A549 (cell line): ENCODE measurements at regions not wholly inside any gene's neighbourhood (a gene's known extent, or its start where the extent isn't known, plus 50 kb on each side); places are given as distances from the start of the nearest gene placed in this dataset.

Experiments used
- ATAC-seq, 2 experiments: fragments of 200-7000 bp in 1 of 2; fragments of >200 bp in 1 of 2; cut with Nextera tagmentation in 1 of 2; cut with Tn5 transposase in 1 of 2; 3 replicates each; pipeline versions ENCODE4 v1.8.0 to v1.9.1; 2018 to 2020; ENCODE audit warnings: mild to moderate bottlenecking in 1 of 2, moderate library complexity in 1 of 2
- CTCF ChIA-PET: fragments of 300-600 bp; sonication (Branson Sonifier 250); formaldehyde crosslinking; extraction: SDS; loops from one replicate; lab custom pipeline; 2021; ENCODE audit warnings: antibody characterized with exemption, inconsistent platforms; lab: Yijun Ruan, JAX
- POLR2A ChIA-PET: fragments of 350-600 bp; formaldehyde crosslinking; extraction: SDS; loops from one replicate; lab custom pipeline; 2021; ENCODE audit warnings: antibody characterized with exemption, inconsistent platforms; lab: Yijun Ruan, JAX
- DNase-seq, 2 experiments: peaks; one replicate each; pipeline versions ENCODE4 v3.0.0 to v3.0.0-alpha.2; 2011 to 2016; ENCODE audit warnings: low read depth in 1 of 2, low spot score in 1 of 2
- FAIRE-seq: peaks from 2 replicates; lab custom pipeline; 2011; peaks lifted over from hg19 to GRCh38; lab: Jason Lieb, UNC
- H3K27ac ChIP-seq, 2 experiments: fragments of >200 bp; sonication (Bioruptor Twin); formaldehyde crosslinking; 3 replicates each; pipeline ENCODE4 v1.5.1; 2016 to 2017
- H3K4me1 ChIP-seq: fragments of >200 bp; sonication (Bioruptor Twin); formaldehyde crosslinking; 3 replicates; pipeline ENCODE4 v1.6.1; 2016
- H3K4me2 ChIP-seq: fragments of >200 bp; sonication (Bioruptor Twin); formaldehyde crosslinking; 3 replicates; pipeline ENCODE4 v1.6.1; 2016
- H3K4me3 ChIP-seq: fragments of >200 bp; sonication (Bioruptor Twin); formaldehyde crosslinking; 3 replicates; pipeline ENCODE4 v1.5.1; 2016
- H3K9me3 ChIP-seq: fragments of >200 bp; sonication (Bioruptor Twin); formaldehyde crosslinking; 3 replicates; pipeline ENCODE4 v1.6.1; 2016
- BCL3 ChIP-seq: fragments of >200 bp; sonication (Bioruptor Twin); formaldehyde crosslinking; IDR thresholded peaks from 3 replicates; pipeline ENCODE4 v1.6.1; 2016
- CBX2 ChIP-seq: fragments of 200-600 bp; sonication (generic); IDR thresholded peaks from 2 replicates; pipeline ENCODE4 v1.6.1; 2016; ENCODE audit warnings: low read depth, mild to moderate bottlenecking, borderline replicate concordance
- CBX8 ChIP-seq: fragments of 200-600 bp; sonication (generic); IDR thresholded peaks from 2 replicates; pipeline ENCODE4 v1.6.1; 2016
- CEBPB ChIP-seq, 2 experiments: fragments of >200 bp in 1 of 2; sonication (Bioruptor Twin) in 1 of 2; formaldehyde crosslinking in 1 of 2; IDR thresholded peaks; 2 replicates each; pipeline ENCODE4 v1.6.1; 2012 to 2016
- CHD2 ChIP-seq: fragments of 150-350 bp; IDR thresholded peaks from 2 replicates; pipeline ENCODE4 v1.6.1; 2014; ENCODE audit warnings: low read length; ENCODE audit not compliant: partially characterized antibody
- CHD4 ChIP-seq: fragments of 200-600 bp; sonication (generic); IDR thresholded peaks from 2 replicates; pipeline ENCODE4 v1.6.1; 2016; ENCODE audit warnings: antibody characterized with exemption, mild to moderate bottlenecking, borderline replicate concordance
- FOSL2 ChIP-seq, 2 experiments: fragments of 450-650 bp in 1 of 2; fragments of >200 bp in 1 of 2; sonication (Bioruptor Twin) in 1 of 2; formaldehyde crosslinking; IDR thresholded peaks; 2 replicates each; pipeline versions ENCODE4 v1.5.0 to v1.6.1; 2016 to 2020; ENCODE audit warnings: mild to moderate bottlenecking in 1 of 2, moderate library complexity in 1 of 2
- FOXS1 ChIP-seq: fragments of 250-450 bp; sonication (Bioruptor Pico); IDR thresholded peaks from 2 replicates; pipeline ENCODE4 v1.5.0; 2020; ENCODE audit warnings: mild to moderate bottlenecking, moderate library complexity
- HDAC2 ChIP-seq: fragments of 200-600 bp; sonication (generic); IDR thresholded peaks from 2 replicates; pipeline ENCODE4 v1.6.1; 2016
- HOXA7 ChIP-seq: fragments of 250-450 bp; sonication (Bioruptor Pico); IDR thresholded peaks from 2 replicates; pipeline ENCODE4 v1.5.0; 2020; ENCODE audit warnings: mild to moderate bottlenecking, moderate library complexity
- HOXB13 ChIP-seq: fragments of 250-450 bp; sonication (Bioruptor Pico); IDR thresholded peaks from 2 replicates; pipeline ENCODE4 v1.5.0; 2020; ENCODE audit warnings: low read depth, mild to moderate bottlenecking, moderate library complexity
- HOXB5 ChIP-seq: fragments of 250-450 bp; sonication (Bioruptor Pico); IDR thresholded peaks from 2 replicates; pipeline ENCODE4 v1.5.0; 2020; ENCODE audit warnings: mild to moderate bottlenecking, moderate library complexity
- JUN ChIP-seq, 2 experiments: fragments of >200 bp; sonication (Bioruptor Twin); formaldehyde crosslinking; IDR thresholded peaks; 2 replicates in 1 of 2; 3 replicates in 1 of 2; pipeline ENCODE4 v1.6.1; 2016 to 2017
- JUNB ChIP-seq: fragments of >200 bp; sonication (Bioruptor Twin); formaldehyde crosslinking; IDR thresholded peaks from 2 replicates; pipeline ENCODE4 v1.6.1; 2016
- KDM1A ChIP-seq: fragments of 200-600 bp; sonication (generic); IDR thresholded peaks from 2 replicates; pipeline ENCODE4 v1.6.1; 2016; ENCODE audit warnings: low read depth, mild to moderate bottlenecking
- KDM5A ChIP-seq: fragments of 200-600 bp; sonication (generic); IDR thresholded peaks from 2 replicates; pipeline ENCODE4 v1.6.1; 2016; ENCODE audit warnings: antibody characterized with exemption, mild to moderate bottlenecking
- MAZ ChIP-seq: fragments of 150-350 bp; IDR thresholded peaks from 2 replicates; pipeline ENCODE4 v1.6.1; 2014; ENCODE audit warnings: antibody characterized with exemption, low read depth, low read length, borderline replicate concordance
- MYC ChIP-seq: IDR thresholded peaks from 2 replicates; pipeline ENCODE4 v1.6.1; 2012; ENCODE audit warnings: mild to moderate bottlenecking, inconsistent platforms, low read length, improper control_type of control experiment, borderline replicate concordance
- NFE2L2 ChIP-seq: fragments of 150-350 bp; conservative IDR thresholded peaks from 2 replicates; pipeline ENCODE4 v1.6.1; 2014; ENCODE audit warnings: low read length
- NR3C1 ChIP-seq: fragments of >200 bp; sonication (Bioruptor Twin); formaldehyde crosslinking; IDR thresholded peaks from 3 replicates; pipeline ENCODE4 v1.6.1; 2017
- PHF8 ChIP-seq: fragments of 200-600 bp; sonication (generic); IDR thresholded peaks from 2 replicates; pipeline ENCODE4 v1.6.1; 2016; ENCODE audit warnings: low read depth, mild to moderate bottlenecking, antibody characterized with exemption, moderate library complexity, borderline replicate concordance
- RAD21 ChIP-seq, 2 experiments: fragments of >200 bp in 1 of 2; sonication (Bioruptor Twin) in 1 of 2; formaldehyde crosslinking in 1 of 2; IDR thresholded peaks in 1 of 2; conservative IDR thresholded peaks in 1 of 2; 2 replicates in 1 of 2; 3 replicates in 1 of 2; pipeline ENCODE4 v1.6.1; 2012 to 2018; ENCODE audit warnings: inconsistent platforms in 1 of 2
- REST ChIP-seq: fragments of 200-600 bp; sonication (generic); IDR thresholded peaks from 2 replicates; pipeline ENCODE4 v1.6.1; 2016; ENCODE audit warnings: antibody characterized with exemption, mild to moderate bottlenecking, moderate library complexity
- RNF2 ChIP-seq: fragments of 200-600 bp; sonication (generic); IDR thresholded peaks from 2 replicates; pipeline ENCODE4 v1.6.1; 2016; ENCODE audit warnings: low read depth, mild to moderate bottlenecking, antibody characterized with exemption, moderate library complexity, borderline replicate concordance
- SMC3 ChIP-seq: fragments of >200 bp; sonication (Bioruptor Twin); formaldehyde crosslinking; IDR thresholded peaks from 3 replicates; pipeline ENCODE4 v1.6.1; 2018; ENCODE audit warnings: inconsistent platforms
- SREBF2 ChIP-seq: fragments of 450-650 bp; IDR thresholded peaks from 2 replicates; pipeline ENCODE4 v1.6.1; 2014; ENCODE audit warnings: mild to moderate bottlenecking, moderate library complexity
- TFCP2L1 ChIP-seq: fragments of 250-450 bp; sonication (Bioruptor Pico); IDR thresholded peaks from 2 replicates; pipeline ENCODE4 v1.5.0; 2021; ENCODE audit warnings: mild to moderate bottlenecking
- TP53 ChIP-seq: fragments of 250-450 bp; sonication (Bioruptor Pico); IDR thresholded peaks from 2 replicates; pipeline ENCODE4 v1.5.0; 2021; ENCODE audit warnings: mild to moderate bottlenecking, moderate library complexity
- USF2 ChIP-seq: fragments of 450-650 bp; IDR thresholded peaks from 2 replicates; pipeline ENCODE4 v1.6.1; 2014; ENCODE audit warnings: antibody characterized with exemption
- ZFP36 ChIP-seq: fragments of 450-650 bp; IDR thresholded peaks from 2 replicates; pipeline ENCODE4 v1.6.1; 2014; ENCODE audit warnings: borderline replicate concordance; ENCODE audit not compliant: partially characterized antibody
- ZSCAN20 ChIP-seq: fragments of 250-450 bp; sonication (Bioruptor Pico); IDR thresholded peaks from 2 replicates; pipeline ENCODE4 v1.8.0; 2022; ENCODE audit warnings: mild to moderate bottlenecking, moderate library complexity
- WGBS: methylation state at CpG from one replicate; pipeline ENCODE4 v1.1.6; 2017; ENCODE audit errors: missing lambda C conversion rate; 5-methylcytosine and 5-hydroxymethylcytosine counted together

GRCh38 chr16:64136743-64137142 is 985.1 kb downstream of the CDH11 start:
- WGBS: 13% methylated on average over 3 of the region's 3 CpGs
- no peak overlapping the region for H3K4me2 ChIP-seq
- TF ChIP-seq JUNB (no peak), KDM1A (no peak), KDM5A (no peak), ZSCAN20 (CRISPR knock-in tag) (no peak), CHD4 (no peak), HOXA7 (CRISPR knock-in tag) (no peak), ZFP36 (no peak), RNF2 (no peak), HDAC2 (no peak), FOXS1 (CRISPR knock-in tag) (no peak), CBX8 (no peak), SMC3 (no peak), HOXB5 (CRISPR knock-in tag) (no peak), REST (no peak), CEBPB (IDR thresholded peaks at IDR 0.05) (no peak)
- TF ChIP-seq, all 56 proteins: peak for 0
- no peaks in the 10 kb centered on the region for H3K9me3 ChIP-seq
- ChIA-PET POLR2A (no interaction called here), CTCF (no interaction called here)
- ATAC-seq (no peak), FAIRE-seq (no peak), DNase-seq (no peak)
- H3K4me1 ChIP-seq: no peaks in the 10 kb centered on the region
- H3K4me3 ChIP-seq: no peak overlapping the region
- no peak overlapping the region for H3K27ac ChIP-seq

GRCh38 chr16:64136314-64136713 is 985.5 kb downstream of the CDH11 start:
- no peak overlapping the region for H3K4me3 ChIP-seq
- no peak overlapping the region for H3K27ac ChIP-seq
- ATAC-seq (no peak), DNase-seq (no peak), FAIRE-seq (no peak)
- no peaks in the 10 kb centered on the region for H3K9me3 ChIP-seq
- 58% methylated on average over 1 of the region's 1 CpG for WGBS
- CTCF ChIA-PET: no interaction called here
- POLR2A ChIA-PET: no interaction called here
- H3K4me1 ChIP-seq: no peaks in the 10 kb centered on the region
- H3K4me2 ChIP-seq: no peak overlapping the region
- TF ChIP-seq NR3C1 (no peak), HOXB13 (CRISPR knock-in tag) (no peak), FOSL2 (IDR thresholded peaks at IDR 0.05) (no peak), FOSL2 (CRISPR knock-in tag; IDR thresholded peaks at IDR 0.05) (no peak), USF2 (no peak), TFCP2L1 (CRISPR knock-in tag) (no peak), NFE2L2 (no peak), SREBF2 (no peak), RAD21 (conservative IDR thresholded peaks at IDR 0.05 in 1 of 2, IDR thresholded peaks at IDR 0.05 in 1 of 2) (no peak), TP53 (CRISPR knock-in tag) (no peak), REST (no peak), PHF8 (no peak), CHD2 (no peak), JUN (IDR thresholded peaks at IDR 0.05) (no peak), BCL3 (no peak), MYC (no peak), ZFP36 (no peak), CBX2 (no peak), MAZ (no peak), SMC3 (no peak)
